Epithelial cell of esophagus (primary cell): ENCODE measurements at regions not wholly inside any gene's neighbourhood (a gene's known extent, or its start where the extent isn't known, plus 50 kb on each side); places are given as distances from the start of the nearest gene placed in this dataset.
"Not testable (repeated sequence)": the region's sequence is repeated elsewhere in the genome, so short reads cannot be mapped to it uniquely, and the experiment has no call there.

ENCODE experiments used
- DNase-seq: peaks from one replicate; pipeline ENCODE4 v3.0.0; 2010; ENCODE audit warnings: low read depth
- H3K4me3 ChIP-seq: 2 replicates; pipeline ENCODE4 v1.5.1; 2011; ENCODE audit warnings: mild to moderate bottlenecking, low read length, control low read depth
- CTCF ChIP-seq: IDR thresholded peaks from 2 replicates; pipeline ENCODE4 v1.5.1; 2011; ENCODE audit warnings: low read depth, mild to moderate bottlenecking, low read length, control low read depth, inconsistent platforms; ENCODE audit not compliant: insufficient read depth; ENCODE audit errors: missing control alignments

- DNase-seq = no peak
- no peak for TF ChIP-seq CTCF
- H3K4me3 ChIP-seq = no peak overlapping the region
Observed at GRCh38 chr15:84143753-84144314, 91.7 kb upstream of the GOLGA6L4 start.

- DNase-seq, H3K4me3 ChIP-seq: not testable (repeated sequence)
Observed at GRCh38 chr15:84144946-84145345, 90.6 kb upstream of the GOLGA6L4 start.

GRCh38 chr15:84146299-84146698 lies 89.3 kb upstream of the GOLGA6L4 start:
- not testable (repeated sequence) for DNase-seq, H3K4me3 ChIP-seq

- DNase-seq, H3K4me3 ChIP-seq: not testable (repeated sequence)
Observed at GRCh38 chr15:84147307-84147706, 88.3 kb upstream of the GOLGA6L4 start.

- H3K4me3 ChIP-seq = no peak overlapping the region
- no peak for TF ChIP-seq CTCF
- no peak for DNase-seq
Observed at GRCh38 chr15:84151205-84151931, 84.2 kb upstream of the GOLGA6L4 start.

- DNase-seq, H3K4me3 ChIP-seq: not testable (repeated sequence)
Observed at GRCh38 chr15:84152381-84152979, 83.1 kb upstream of the GOLGA6L4 start.

- not testable (repeated sequence) for H3K4me3 ChIP-seq, DNase-seq
Observed at GRCh38 chr15:84153655-84154140, 81.9 kb upstream of the GOLGA6L4 start.

GRCh38 chr15:84154314-84154713 lies 81.3 kb upstream of the GOLGA6L4 start:
- not testable (repeated sequence) for DNase-seq

GRCh38 chr15:84154787-84155186 lies 80.8 kb upstream of the GOLGA6L4 start:
- not testable (repeated sequence) for H3K4me3 ChIP-seq, DNase-seq

More at GRCh38 chr15:84154314-84154713, 81.3 kb upstream of the GOLGA6L4 start:
- not testable (repeated sequence) for H3K4me3 ChIP-seq

GRCh38 chr15:84155792-84156587 lies 79.6 kb upstream of the GOLGA6L4 start:
- not testable (repeated sequence) for H3K4me3 ChIP-seq, DNase-seq

- not testable (repeated sequence) for H3K4me3 ChIP-seq, DNase-seq
Observed at GRCh38 chr15:84156588-84156840, 79.1 kb upstream of the GOLGA6L4 start.

GRCh38 chr15:84157056-84157632 lies 78.4 kb upstream of the GOLGA6L4 start:
- not testable (repeated sequence) for H3K4me3 ChIP-seq, DNase-seq

GRCh38 chr15:84157857-84158256 lies 77.7 kb upstream of the GOLGA6L4 start:
- H3K4me3 ChIP-seq, DNase-seq: not testable (repeated sequence)

- not testable (repeated sequence) for DNase-seq, H3K4me3 ChIP-seq
Observed at GRCh38 chr15:84159346-84160269, 76.0 kb upstream of the GOLGA6L4 start.

- H3K4me3 ChIP-seq, DNase-seq: not testable (repeated sequence)
Observed at GRCh38 chr15:84164423-84165292, 70.9 kb upstream of the GOLGA6L4 start.
